ENCODE measurements at regions not wholly inside any gene's neighbourhood (a gene's known extent, or its start where the extent isn't known, plus 50 kb on each side); places are given as distances from the start of the nearest gene placed in this dataset.
"Not testable (repeated sequence)": the region's sequence is repeated elsewhere in the genome, so short reads cannot be mapped to it uniquely, and the experiment has no call there.

GRCh38 chr15:53031469-53031868 lies 241.3 kb upstream of the ONECUT1 start:
- DNase-seq (ENCODE audit: low spot score): no peak

GRCh38 chr15:53022788-53023187 lies 232.7 kb upstream of the ONECUT1 start:
- DNase-seq (ENCODE audit: low spot score): no peak

- no peak for DNase-seq (ENCODE audit: low spot score)
Measured at GRCh38 chr15:53013329-53013728, 223.2 kb upstream of the ONECUT1 start.

- DNase-seq (ENCODE audit: low spot score): not testable (repeated sequence)
Measured at GRCh38 chr15:53011779-53012178, 221.6 kb upstream of the ONECUT1 start.

GRCh38 chr15:53009093-53009492 lies 219.0 kb upstream of the ONECUT1 start:
- DNase-seq (ENCODE audit: low spot score): no peak

- DNase-seq (ENCODE audit: low spot score): no peak
Measured at GRCh38 chr15:53000409-53000808, 210.3 kb upstream of the ONECUT1 start.

- DNase-seq (ENCODE audit: low spot score): no peak
Measured at GRCh38 chr15:52997123-52997522, 207.0 kb upstream of the ONECUT1 start.

GRCh38 chr15:52994290-52994689 lies 204.2 kb upstream of the ONECUT1 start:
- no peak for DNase-seq (ENCODE audit: low spot score)

GRCh38 chr15:52984507-52984906 lies 194.4 kb upstream of the ONECUT1 start:
- no peak for DNase-seq (ENCODE audit: low spot score)

- DNase-seq (ENCODE audit: low spot score): no peak
Measured at GRCh38 chr15:52980446-52980845, 190.3 kb upstream of the ONECUT1 start.

GRCh38 chr15:52976516-52977075 lies 186.5 kb upstream of the ONECUT1 start:
- DNase-seq (ENCODE audit: low spot score): no peak

GRCh38 chr15:52975941-52976449 lies 185.9 kb upstream of the ONECUT1 start:
- DNase-seq (ENCODE audit: low spot score): no peak

- DNase-seq (ENCODE audit: low spot score): no peak
Measured at GRCh38 chr15:52963865-52964264, 173.7 kb upstream of the ONECUT1 start.

GRCh38 chr15:52960283-52960682 lies 170.1 kb upstream of the ONECUT1 start:
- no peak for DNase-seq (ENCODE audit: low spot score)

- no peak for DNase-seq (ENCODE audit: low spot score)
Measured at GRCh38 chr15:52943746-52944145, 153.6 kb upstream of the ONECUT1 start.

GRCh38 chr15:52936489-52936888 lies 146.4 kb upstream of the ONECUT1 start:
- DNase-seq (ENCODE audit: low spot score): no peak

- no peak for DNase-seq (ENCODE audit: low spot score)
Measured at GRCh38 chr15:52925130-52925529, 135.0 kb upstream of the ONECUT1 start.

GRCh38 chr15:52924630-52925029 lies 134.5 kb upstream of the ONECUT1 start:
- DNase-seq (ENCODE audit: low spot score): no peak

GRCh38 chr15:52923626-52924025 lies 133.5 kb upstream of the ONECUT1 start:
- no peak for DNase-seq (ENCODE audit: low spot score)

- DNase-seq (ENCODE audit: low spot score): no peak
Measured at GRCh38 chr15:52922871-52923270, 132.7 kb upstream of the ONECUT1 start.

GRCh38 chr15:52912172-52912571 lies 122.0 kb upstream of the ONECUT1 start:
- no peak for DNase-seq (ENCODE audit: low spot score)

GRCh38 chr15:52893338-52893737 lies 103.2 kb upstream of the ONECUT1 start:
- no peak for DNase-seq (ENCODE audit: low spot score)

- no peak for DNase-seq (ENCODE audit: low spot score)
Measured at GRCh38 chr15:52879904-52880303, 89.8 kb upstream of the ONECUT1 start.

GRCh38 chr15:52879145-52879544 lies 89.0 kb upstream of the ONECUT1 start:
- no peak for DNase-seq (ENCODE audit: low spot score)

All from AG08395 (cell line).